ENCODE measurements at regions not wholly inside any gene's neighbourhood (a gene's known extent, or its start where the extent isn't known, plus 50 kb on each side); places are given as distances from the start of the nearest gene placed in this dataset.

- DNase-seq, result no peak
These were observed 528.2 kb upstream of the MARCKS start for GRCh38 chr6:113328886-113329381.

- no peak for DNase-seq
These were observed 527.1 kb upstream of the MARCKS start for GRCh38 chr6:113329942-113330635.

GRCh38 chr6:113330636-113330946 lies 526.6 kb upstream of the MARCKS start:
- no peak for DNase-seq

GRCh38 chr6:113331021-113331420 lies 526.1 kb upstream of the MARCKS start:
- no peak for DNase-seq

GRCh38 chr6:113338644-113339043 lies 518.5 kb upstream of the MARCKS start:
- DNase-seq, result no peak

- DNase-seq, result no peak
These were observed 517.9 kb upstream of the MARCKS start for GRCh38 chr6:113339209-113339608.

GRCh38 chr6:113340371-113340770 lies 516.8 kb upstream of the MARCKS start:
- DNase-seq, result no peak

GRCh38 chr6:113343940-113344339 lies 513.2 kb upstream of the MARCKS start:
- no peak for DNase-seq

GRCh38 chr6:113344969-113345368 lies 512.2 kb upstream of the MARCKS start:
- no peak for DNase-seq

- DNase-seq, result no peak
These were observed 509.7 kb upstream of the MARCKS start for GRCh38 chr6:113347436-113347835.

GRCh38 chr6:113350461-113350860 lies 506.7 kb upstream of the MARCKS start:
- DNase-seq, result no peak

- DNase-seq, result no peak
These were observed 505.8 kb upstream of the MARCKS start for GRCh38 chr6:113351173-113351834.

- DNase-seq, result no peak
These were observed 504.9 kb upstream of the MARCKS start for GRCh38 chr6:113352029-113352801.

GRCh38 chr6:113352831-113353230 lies 504.3 kb upstream of the MARCKS start:
- no peak for DNase-seq

- DNase-seq, result no peak
These were observed 503.8 kb upstream of the MARCKS start for GRCh38 chr6:113353392-113353791.

- DNase-seq, result no peak
These were observed 502.8 kb upstream of the MARCKS start for GRCh38 chr6:113354204-113354895.

- no peak for DNase-seq
These were observed 501.0 kb upstream of the MARCKS start for GRCh38 chr6:113356139-113356538.

- DNase-seq, result no peak
These were observed 500.1 kb upstream of the MARCKS start for GRCh38 chr6:113357041-113357440.

GRCh38 chr6:113358063-113358583 lies 499.0 kb upstream of the MARCKS start:
- DNase-seq, result no peak

- no peak for DNase-seq
These were observed 497.7 kb upstream of the MARCKS start for GRCh38 chr6:113359155-113360140.

- no peak for DNase-seq
These were observed 496.0 kb upstream of the MARCKS start for GRCh38 chr6:113361014-113361645.

Measured in activated T-cell treated with anti-CD3 and anti-CD28 coated beads for 4 hours (primary cell).